ENCODE measurements at regions not wholly inside any gene's neighbourhood (a gene's known extent, or its start where the extent isn't known, plus 50 kb on each side); places are given as distances from the start of the nearest gene placed in this dataset.

DNA sequence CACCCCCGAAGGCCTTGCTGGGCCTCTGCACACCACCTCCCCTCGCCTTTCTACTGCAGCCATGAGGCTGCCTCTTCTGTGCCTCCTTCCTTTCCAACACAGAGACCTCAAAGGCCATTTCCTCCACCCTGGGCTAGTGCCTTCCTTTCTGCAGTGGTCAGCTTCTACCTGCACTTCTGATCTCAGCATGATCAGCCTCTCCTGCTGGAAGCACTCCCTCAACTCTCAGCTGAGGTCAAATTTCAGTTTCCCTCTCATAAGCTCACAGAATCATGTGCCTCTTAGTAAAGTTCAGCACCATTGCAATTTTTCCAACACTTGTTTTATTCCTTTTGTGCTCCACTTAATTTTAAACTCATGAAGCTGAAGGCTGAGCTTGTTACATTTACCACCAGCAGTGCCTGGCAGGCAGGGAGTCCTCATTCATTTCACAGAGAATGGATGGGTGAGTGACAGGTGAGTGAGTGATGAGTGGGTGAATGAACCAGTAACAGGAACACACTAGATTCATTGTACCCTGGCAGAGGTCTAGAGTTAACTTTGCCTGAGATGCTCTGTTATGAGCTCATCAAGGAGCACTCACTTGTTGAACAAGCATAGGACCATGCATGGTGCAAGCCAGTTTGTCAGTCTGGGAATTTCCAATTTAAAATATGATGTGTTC is 124.0 kb upstream of the PRSS58 start:
- peaks cover 9% of the 10 kb centered on the region for H3K27me3 Mint-ChIP-seq
- ATAC-seq (no peak), DNase-seq (no peak)
- H3K9me3 Mint-ChIP-seq: no peaks in the 10 kb centered on the region
- peak overlapping the region in 1 of 2 donors; percentile 19 for H3K27ac Mint-ChIP-seq
- peaks cover 32% of the 10 kb centered on the region for H3K4me1 Mint-ChIP-seq
- peak overlapping the region in 1 of 2 donors; percentile 3 for H3K4me3 Mint-ChIP-seq

DNA sequence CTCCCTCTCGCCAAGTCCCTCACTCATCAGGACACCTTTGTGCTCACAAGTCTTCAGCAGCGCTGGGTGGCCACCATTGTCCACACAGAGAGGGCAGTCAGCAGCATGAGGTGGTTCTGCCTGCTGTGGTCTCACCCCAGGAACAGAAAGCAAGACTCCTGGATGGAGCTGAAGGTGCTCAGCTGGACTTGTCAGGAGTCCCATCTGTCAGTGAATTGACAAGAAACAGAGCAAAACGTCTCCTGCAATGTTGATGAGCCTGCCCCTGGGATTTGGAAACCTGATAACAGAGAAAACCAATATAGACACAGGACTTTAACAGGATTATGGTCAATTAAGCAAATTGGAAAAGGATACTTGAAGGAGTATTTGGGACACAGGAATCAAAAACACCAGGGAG is 122.2 kb upstream of the PRSS58 start:
- H3K4me1 Mint-ChIP-seq: peaks cover 27% of the 10 kb centered on the region
- no peak for ATAC-seq
- no peak overlapping the region for H3K4me3 Mint-ChIP-seq
- peaks cover 16% of the 10 kb centered on the region for H3K27me3 Mint-ChIP-seq
- H3K9me3 Mint-ChIP-seq: no peaks in the 10 kb centered on the region
- H3K27ac Mint-ChIP-seq: peak overlapping the region in 1 of 2 donors; percentile 59
- DNase-seq: no peak

DNA sequence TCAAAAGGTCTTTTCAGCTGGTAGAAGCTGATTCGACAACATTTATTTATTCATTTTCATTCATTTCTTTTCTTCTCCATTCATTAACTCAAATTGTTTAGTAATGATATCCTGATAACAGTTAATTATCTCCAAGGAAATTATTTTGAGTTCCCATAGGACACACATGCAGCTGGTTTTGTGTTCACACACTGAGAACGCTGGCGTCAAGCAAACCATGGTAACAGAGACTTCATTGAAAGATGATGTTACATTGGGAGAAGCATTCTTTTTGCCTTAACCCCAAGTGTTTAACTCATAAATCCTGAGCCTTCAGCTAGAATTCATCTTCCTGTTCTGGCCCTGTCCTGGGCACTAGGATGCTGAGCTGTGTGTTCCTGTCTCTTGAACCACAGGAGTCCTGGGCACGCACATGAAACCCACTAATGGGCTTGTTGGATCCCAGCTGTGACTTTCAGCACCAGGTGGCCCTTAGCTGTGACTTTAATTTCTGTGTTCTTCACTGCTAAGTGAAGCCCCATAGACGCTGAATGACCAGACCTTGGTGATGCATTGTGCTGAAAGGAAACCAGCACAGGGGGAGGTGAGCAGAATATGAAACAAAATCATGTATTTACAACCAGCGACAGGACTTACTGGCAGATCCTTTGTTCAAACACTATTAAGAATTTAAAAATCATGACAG is 121.5 kb upstream of the PRSS58 start:
- no peak overlapping the region for H3K4me3 Mint-ChIP-seq
- H3K27ac Mint-ChIP-seq: no peak overlapping the region

DNA sequence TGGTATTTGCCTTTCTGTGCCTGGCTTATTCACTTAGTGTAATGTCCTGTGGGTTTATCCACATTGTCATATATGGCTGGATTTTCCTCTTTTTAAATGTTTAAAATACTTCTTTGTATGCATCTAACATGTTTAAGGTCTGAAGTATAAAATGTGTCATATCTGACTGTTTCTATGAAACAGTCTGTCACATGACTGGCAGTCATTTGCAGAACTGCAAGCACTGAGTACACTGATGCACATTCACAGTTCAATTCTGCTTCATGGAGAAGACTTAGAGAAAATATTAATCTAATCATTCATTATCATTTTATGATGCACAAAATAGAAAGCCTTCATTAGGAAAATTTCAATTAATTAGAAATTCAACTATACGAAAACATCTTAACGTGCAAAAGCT is 119.7 kb upstream of the PRSS58 start:
- Mint-ChIP-seq H3K27ac (peak overlapping the region in 1 of 2 donors; percentile 17), H3K27me3 (peaks cover 16% of the 10 kb centered on the region), H3K9me3 (no peaks in the 10 kb centered on the region)

More for the DNA sequence above, 121.5 kb upstream of the PRSS58 start:
- ATAC-seq (no peak), DNase-seq (no peak)
- H3K9me3 Mint-ChIP-seq: no peaks in the 10 kb centered on the region
- H3K4me1 Mint-ChIP-seq: peaks cover 20% of the 10 kb centered on the region
- H3K27me3 Mint-ChIP-seq: peaks cover 16% of the 10 kb centered on the region

DNA sequence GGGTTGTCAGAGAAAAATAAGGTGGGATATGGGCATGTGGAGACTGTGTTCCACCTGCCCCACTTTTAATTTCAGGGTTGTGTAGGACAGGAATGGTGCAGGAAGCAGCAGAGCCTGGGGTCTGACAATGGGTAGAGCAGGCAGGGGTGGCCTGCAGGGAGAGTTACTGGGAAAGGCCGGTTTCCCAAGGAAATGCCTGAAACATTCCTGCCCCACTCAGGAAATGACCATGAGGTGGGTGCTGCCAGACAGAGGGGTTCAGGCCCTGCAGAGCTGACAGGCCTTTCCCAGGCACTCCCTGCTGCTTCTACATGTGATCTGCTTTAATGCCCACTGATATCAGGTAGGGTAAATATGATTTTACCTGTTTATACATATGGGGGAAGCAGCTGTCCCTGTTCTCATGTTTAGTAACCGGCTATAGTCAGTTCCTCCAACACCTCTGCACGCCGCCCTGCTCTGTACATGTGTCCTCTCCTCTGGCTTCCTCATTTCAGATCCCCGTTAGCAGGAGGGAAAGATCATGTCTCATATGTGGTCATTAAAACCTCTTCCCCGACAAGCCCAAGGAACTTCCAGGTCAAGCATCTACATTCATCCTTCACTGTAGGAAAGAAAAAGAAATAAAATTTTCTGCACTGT is 118.6 kb upstream of the PRSS58 start:
- Mint-ChIP-seq H3K4me1 (peaks cover 4% of the 10 kb centered on the region), H3K27ac (no peak overlapping the region), H3K9me3 (no peaks in the 10 kb centered on the region), H3K27me3 (peaks cover 19% of the 10 kb centered on the region), H3K4me3 (no peak overlapping the region)
- ATAC-seq: no peak
- no peak for DNase-seq

More for the DNA sequence above, 119.7 kb upstream of the PRSS58 start:
- no peak overlapping the region for H3K4me3 Mint-ChIP-seq
- H3K4me1 Mint-ChIP-seq: peaks cover 10% of the 10 kb centered on the region
- ATAC-seq (no peak), DNase-seq (no peak)

DNA sequence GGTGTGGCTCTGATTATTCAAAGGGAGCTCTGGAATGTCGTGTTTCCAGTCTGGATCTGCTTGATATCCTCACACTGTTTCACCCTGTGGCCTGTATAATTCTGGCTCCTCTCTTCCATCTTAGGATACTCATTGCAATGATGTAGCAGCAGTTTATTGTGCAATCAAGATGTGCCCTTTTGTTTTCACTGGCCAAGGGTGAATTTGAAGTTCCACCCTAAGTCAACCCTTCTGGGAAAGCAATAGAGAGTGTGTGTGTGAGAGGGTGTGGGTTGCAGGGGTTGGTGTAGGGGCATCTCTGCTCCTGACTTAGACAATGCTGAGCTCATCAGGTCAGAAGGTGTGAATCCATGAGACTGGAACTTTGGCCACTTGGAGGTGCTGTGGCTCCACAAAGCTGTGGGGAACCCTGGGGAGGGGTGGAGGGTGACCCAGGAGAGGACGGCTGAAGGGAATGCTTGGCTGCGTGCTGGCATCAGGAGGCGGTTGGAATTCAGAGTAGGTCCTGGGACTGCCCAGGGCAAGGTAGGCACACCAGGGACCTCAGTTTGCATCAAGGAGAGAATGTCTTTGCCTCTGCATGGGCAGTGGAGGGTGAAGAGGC is 118.0 kb upstream of the PRSS58 start:
- Mint-ChIP-seq H3K27me3 (peaks cover 23% of the 10 kb centered on the region), H3K4me1 (no peaks in the 10 kb centered on the region), H3K4me3 (no peak overlapping the region), H3K9me3 (no peaks in the 10 kb centered on the region), H3K27ac (no peak overlapping the region)
- DNase-seq (no peak), ATAC-seq (peak; percentile 80)

DNA sequence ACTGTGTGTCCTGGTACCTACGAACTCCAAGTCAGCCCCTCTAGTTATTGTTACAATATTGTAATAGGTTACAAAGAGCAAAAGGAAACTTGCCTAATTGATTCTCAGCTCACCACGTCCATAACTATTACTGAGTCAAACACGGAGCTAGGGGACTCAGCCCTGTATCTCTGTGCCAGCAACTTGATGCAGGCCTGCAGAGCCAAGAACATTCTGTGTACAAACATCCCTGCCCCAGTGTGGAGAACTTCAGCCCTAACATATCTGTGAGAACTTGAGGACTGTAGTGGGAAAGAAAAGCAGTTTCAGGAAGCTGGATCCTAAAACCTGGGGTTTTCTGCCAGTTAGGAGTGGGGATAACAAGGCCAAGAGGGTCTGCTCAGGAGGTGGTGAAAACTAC is 114.9 kb upstream of the PRSS58 start:
- Mint-ChIP-seq H3K4me1 (no peaks in the 10 kb centered on the region), H3K4me3 (no peak overlapping the region), H3K9me3 (peaks cover 6 to 13% of the 10 kb centered on the region in 2 donors), H3K27me3 (peaks cover 24% of the 10 kb centered on the region), H3K27ac (peak overlapping the region; percentile 6 to 69)
- DNase-seq (no peak), ATAC-seq (no peak)

DNA sequence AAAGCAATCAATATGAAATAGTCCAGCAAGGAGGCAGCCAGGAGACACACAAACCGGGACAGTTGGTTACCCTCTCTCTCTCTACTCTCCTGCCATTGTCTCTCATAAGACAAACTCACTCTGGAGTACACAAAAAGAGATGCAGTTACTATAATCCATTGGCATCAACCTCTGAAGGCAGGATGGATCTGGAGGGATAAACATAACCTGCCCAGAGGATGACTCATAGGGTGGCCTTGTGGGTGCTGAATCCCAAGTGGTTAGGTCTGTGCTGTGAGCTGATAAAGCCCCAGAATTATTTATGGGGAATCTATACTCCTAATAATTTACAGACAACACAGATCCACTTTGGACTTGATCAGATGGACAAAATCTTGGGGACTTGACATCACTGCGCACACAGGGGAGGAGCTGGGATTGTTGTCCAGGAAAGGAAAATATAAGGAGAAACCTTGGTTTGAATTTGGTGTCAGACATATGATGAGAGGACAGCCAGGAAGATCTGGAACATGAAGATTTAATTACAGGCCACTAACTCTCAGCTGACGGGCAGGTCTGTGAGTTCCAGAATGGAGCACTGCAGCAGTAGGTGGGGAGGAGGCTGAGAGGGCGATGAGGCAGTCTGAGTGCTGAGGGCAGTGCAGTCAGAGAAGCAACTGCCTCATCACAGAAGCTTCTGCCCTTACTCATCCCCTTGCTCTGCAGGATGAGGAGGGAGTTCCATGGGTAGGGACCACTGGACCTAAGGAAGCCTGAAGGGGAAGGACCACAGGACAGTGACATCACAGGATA is 113.9 kb upstream of the PRSS58 start:
- Mint-ChIP-seq H3K4me1 (no peaks in the 10 kb centered on the region), H3K27ac (no peak overlapping the region), H3K9me3 (peaks cover 6 to 16% of the 10 kb centered on the region in 2 donors), H3K4me3 (no peak overlapping the region), H3K27me3 (peaks cover 24% of the 10 kb centered on the region)
- ATAC-seq (no peak), DNase-seq (no peak)

DNA sequence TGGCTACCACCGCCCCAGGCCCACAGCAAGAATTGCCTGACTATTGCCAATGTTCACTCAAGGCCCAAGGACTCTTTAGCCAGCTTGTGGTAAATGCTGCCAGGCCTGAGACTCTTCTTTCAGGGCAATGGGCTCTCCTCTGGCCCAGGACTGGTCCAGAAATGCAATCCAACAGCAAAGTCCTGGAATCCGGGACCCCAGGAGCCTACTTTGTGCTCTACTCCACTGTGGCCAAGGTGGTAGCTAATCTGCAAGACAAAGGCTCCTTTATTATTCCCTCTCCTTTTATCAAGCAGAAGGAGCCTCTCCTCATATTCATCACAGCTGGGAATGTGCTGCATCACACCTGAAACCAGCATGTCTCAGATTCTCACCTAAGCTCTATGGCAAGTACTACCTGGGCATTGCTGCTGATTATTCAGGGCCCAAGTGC is 107.6 kb upstream of the PRSS58 start:
- peaks cover 26% of the 10 kb centered on the region for H3K4me1 Mint-ChIP-seq
- no peak overlapping the region for H3K27ac Mint-ChIP-seq
- H3K27me3 Mint-ChIP-seq: peaks cover 42% of the 10 kb centered on the region
- no peak for DNase-seq
- no peak for ATAC-seq
- H3K9me3 Mint-ChIP-seq: peaks cover 6 to 20% of the 10 kb centered on the region in 2 donors
- no peak overlapping the region for H3K4me3 Mint-ChIP-seq

DNA sequence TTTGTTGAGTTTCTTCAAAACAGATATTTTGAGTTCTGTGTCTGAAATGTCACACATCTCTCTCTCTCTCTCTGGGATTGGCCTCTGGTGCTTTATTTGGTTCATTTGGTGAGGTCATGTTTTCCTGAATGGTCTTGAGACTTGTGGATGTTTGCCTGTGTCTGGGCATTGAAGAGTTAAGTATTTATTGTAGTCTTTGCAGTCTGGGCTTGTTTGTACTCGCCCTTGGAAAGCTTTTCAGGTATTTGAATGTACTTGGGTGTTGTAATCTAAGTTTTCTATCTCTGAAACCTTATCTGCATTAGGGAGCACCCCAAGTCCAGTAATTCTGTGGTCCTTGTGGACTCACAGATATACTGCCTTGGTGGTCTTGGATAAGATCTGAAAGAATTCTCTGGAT is 106.7 kb upstream of the PRSS58 start:
- Mint-ChIP-seq H3K4me1 (peaks cover 26% of the 10 kb centered on the region), H3K4me3 (no peak overlapping the region), H3K27ac (peak overlapping the region in 1 of 2 donors; percentile 38), H3K9me3 (peaks cover 6 to 20% of the 10 kb centered on the region in 2 donors), H3K27me3 (peaks cover 42% of the 10 kb centered on the region)
- ATAC-seq: no peak
- no peak for DNase-seq

DNA sequence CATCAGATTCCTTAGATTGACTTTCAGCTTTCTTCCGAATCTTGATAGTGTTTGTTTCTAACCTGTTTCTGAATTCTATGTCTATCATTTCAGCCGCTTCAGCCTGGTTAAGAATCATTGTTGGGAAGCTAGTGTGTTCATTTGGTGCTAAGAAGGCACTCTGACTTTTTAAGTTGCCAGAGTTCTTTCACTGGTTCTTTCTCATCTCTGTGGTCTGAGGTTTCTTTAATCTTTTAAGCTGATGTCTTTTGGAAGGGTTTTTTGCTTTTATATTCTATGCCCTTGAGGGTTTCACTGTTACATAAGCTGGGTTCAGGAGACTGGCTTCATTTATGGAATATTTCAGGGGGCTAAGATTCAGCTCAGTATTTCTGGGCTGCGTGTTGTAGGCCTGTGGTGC is 104.5 kb upstream of the PRSS58 start:
- Mint-ChIP-seq H3K27ac (no peak overlapping the region), H3K4me1 (peaks cover 34% of the 10 kb centered on the region), H3K9me3 (peaks cover 0 to 7% of the 10 kb centered on the region in 2 donors), H3K4me3 (no peak overlapping the region), H3K27me3 (peaks cover 42% of the 10 kb centered on the region)
- DNase-seq (no peak), ATAC-seq (peak; percentile 62)

DNA sequence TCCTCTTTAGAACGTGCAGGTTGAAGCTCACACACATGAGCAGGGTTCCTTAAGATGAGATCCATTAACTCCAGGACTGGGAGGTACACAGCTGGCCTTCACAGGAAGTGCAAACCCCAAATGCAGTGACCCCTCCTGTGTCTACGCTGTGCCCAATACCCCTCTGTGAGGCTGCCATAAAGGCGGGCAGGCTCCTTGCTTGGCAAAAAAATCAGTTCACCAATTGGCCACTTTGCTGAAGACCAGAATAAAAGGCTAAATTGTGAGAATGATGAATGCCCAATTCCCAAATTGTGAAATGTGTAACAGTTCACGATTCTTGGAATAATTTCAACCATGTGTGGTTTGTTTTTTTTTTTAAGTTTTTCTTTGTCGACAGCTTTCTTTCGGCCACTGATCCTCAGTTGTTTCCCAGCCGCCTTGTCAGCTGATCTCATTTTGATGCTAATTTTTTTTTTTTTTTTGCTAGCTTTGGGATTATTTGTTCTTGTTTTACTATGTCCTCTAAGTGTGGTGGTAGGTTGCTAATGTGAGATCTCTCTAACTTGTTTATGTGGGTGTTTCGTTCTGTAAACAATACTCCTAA is 101.9 kb upstream of the PRSS58 start:
- H3K4me3 Mint-ChIP-seq: no peak overlapping the region
- H3K9me3 Mint-ChIP-seq: no peaks in the 10 kb centered on the region
- ATAC-seq (no peak), DNase-seq (no peak)
- no peak overlapping the region for H3K27ac Mint-ChIP-seq
- peaks cover 34% of the 10 kb centered on the region for H3K4me1 Mint-ChIP-seq
- peaks cover 33% of the 10 kb centered on the region for H3K27me3 Mint-ChIP-seq

DNA sequence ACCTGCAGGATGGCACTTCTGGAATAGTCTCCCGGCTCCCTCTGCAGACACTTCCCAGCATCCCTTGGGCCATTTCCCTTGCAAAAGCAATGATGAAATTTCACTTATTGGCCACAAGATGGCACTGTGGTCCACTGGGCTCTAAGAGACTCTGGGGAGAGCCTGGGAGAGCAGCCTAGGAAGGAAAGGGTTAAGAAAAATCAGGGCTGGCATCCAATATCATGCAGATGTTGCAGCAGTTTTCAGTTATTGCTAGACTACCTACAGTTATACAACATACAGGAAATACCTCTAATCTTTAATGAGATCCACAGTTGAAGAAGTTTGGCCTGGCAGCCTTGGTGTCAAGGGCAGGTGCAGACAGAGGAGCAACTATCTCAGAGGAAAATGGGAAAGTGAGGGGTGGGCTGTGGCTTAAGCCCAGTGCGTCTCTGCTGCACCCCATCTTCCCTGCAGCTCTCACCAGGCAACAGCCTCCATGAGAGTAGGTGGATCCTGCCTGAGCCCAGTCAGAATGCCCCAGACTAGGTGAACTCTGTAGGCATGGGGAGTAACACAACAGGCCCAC is 100.2 kb upstream of the PRSS58 start:
- ATAC-seq: peak; percentile 55
- Mint-ChIP-seq H3K27ac (no peak overlapping the region), H3K27me3 (peaks cover 16% of the 10 kb centered on the region), H3K4me3 (peak overlapping the region; percentile 38 to 41), H3K4me1 (peaks cover 38% of the 10 kb centered on the region), H3K9me3 (no peaks in the 10 kb centered on the region)
- peak in 1 of 2 donors; percentile 43 for DNase-seq

DNA sequence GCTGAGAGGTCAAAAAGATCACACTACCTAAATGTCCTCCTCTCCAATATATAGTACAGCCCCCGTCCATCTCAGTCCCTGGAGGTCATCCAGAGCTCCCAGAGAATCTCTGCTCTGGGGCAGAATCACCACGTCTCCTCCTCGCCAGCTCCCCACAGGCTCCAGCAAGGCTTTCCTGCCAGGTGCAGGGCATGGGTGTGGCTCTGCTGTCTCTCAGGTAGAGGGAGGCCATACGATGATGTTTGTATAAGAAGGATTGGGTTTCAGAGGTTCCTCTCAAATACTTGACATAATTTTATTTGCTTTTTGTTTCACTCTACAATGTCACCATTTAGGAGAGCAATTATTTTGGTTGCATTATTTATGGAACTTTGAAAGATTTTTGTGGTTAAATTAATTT is 98.3 kb upstream of the PRSS58 start:
- ATAC-seq (no peak), DNase-seq (no peak)
- Mint-ChIP-seq H3K9me3 (no peaks in the 10 kb centered on the region), H3K27ac (no peak overlapping the region), H3K4me1 (peaks cover 35% of the 10 kb centered on the region), H3K4me3 (no peak overlapping the region), H3K27me3 (peaks cover 2% of the 10 kb centered on the region)
